D721Med (cell line): ENCODE measurements at regions not wholly inside any gene's neighbourhood (a gene's known extent, or its start where the extent isn't known, plus 50 kb on each side); places are given as distances from the start of the nearest gene placed in this dataset.
"Not testable (repeated sequence)": the region's sequence is repeated elsewhere in the genome, so short reads cannot be mapped to it uniquely, and the experiment has no call there.

Source experiments
- DNase-seq: peaks from one replicate; pipeline ENCODE4 v3.0.0; 2011; ENCODE audit warnings: low spot score; ENCODE audit not compliant: insufficient read length
- FAIRE-seq: peaks from 2 replicates; lab custom pipeline; 2011; peaks lifted over from hg19 to GRCh38; lab: Jason Lieb, UNC
- CTCF ChIP-seq: IDR thresholded peaks from 2 replicates; pipeline ENCODE4 v1.5.1; 2012; ENCODE audit warnings: mild to moderate bottlenecking, control low read depth; ENCODE audit not compliant: insufficient read depth; ENCODE audit errors: missing control alignments

- DNase-seq (no peak), FAIRE-seq (no peak)
- no peak for TF ChIP-seq CTCF
These were observed 1668.7 kb downstream of the SUCLG1 start for GRCh38 chr2:82790206-82791021.

- TF ChIP-seq CTCF, result no peak
- FAIRE-seq (no peak), DNase-seq (no peak)
These were observed 1669.3 kb downstream of the SUCLG1 start for GRCh38 chr2:82789851-82790205.

GRCh38 chr2:82781176-82781915, 1677.7 kb downstream of the SUCLG1 start:
- no peak for DNase-seq
- no peak for FAIRE-seq
- no peak for TF ChIP-seq CTCF

- FAIRE-seq (no peak), DNase-seq (no peak)
- no peak for TF ChIP-seq CTCF
These were observed 1679.0 kb downstream of the SUCLG1 start for GRCh38 chr2:82780050-82780449.

- FAIRE-seq (no peak), DNase-seq (no peak)
These were observed 1706.7 kb downstream of the SUCLG1 start for GRCh38 chr2:82752396-82752795.

GRCh38 chr2:82748653-82749052, 1710.4 kb downstream of the SUCLG1 start:
- no peak for FAIRE-seq
- DNase-seq, result no peak
- TF ChIP-seq CTCF, result no peak

More at GRCh38 chr2:82752396-82752795, 1706.7 kb downstream of the SUCLG1 start:
- TF ChIP-seq CTCF, result no peak

- FAIRE-seq, result no peak
- TF ChIP-seq CTCF, result no peak
- DNase-seq, result no peak
These were observed 1718.6 kb downstream of the SUCLG1 start for GRCh38 chr2:82740527-82740926.

GRCh38 chr2:82737965-82738364, 1721.1 kb downstream of the SUCLG1 start:
- not testable (repeated sequence) for DNase-seq, FAIRE-seq
